HCT116 (cell line): ENCODE measurements at regions not wholly inside any gene's neighbourhood (a gene's known extent, or its start where the extent isn't known, plus 50 kb on each side); places are given as distances from the start of the nearest gene placed in this dataset.

Experiments used
- ATAC-seq: fragments of 200-7000 bp; cut with Tn5 transposase; 2 replicates; pipeline ENCODE4 v1.9.1; 2020; ENCODE audit warnings: mild to moderate bottlenecking, moderate library complexity
- BruUV-seq: library from RNA; stranded (reverse); fragments of 400-500 nt; replicated peaks from 2 replicates; lab custom pipeline; 2021; lab: Mats Ljungman, UMichigan
- CTCF ChIA-PET: fragments of 300-600 bp; sonication (Branson Sonifier 250); formaldehyde crosslinking; loops from one replicate; lab custom pipeline; 2021; ENCODE audit warnings: antibody characterized with exemption; lab: Charles Lee
- POLR2A ChIA-PET: fragments of 300-600, 350-600 bp; sonication (Branson Sonifier 250); formaldehyde crosslinking; loops from one replicate; lab custom pipeline; 2021; ENCODE audit warnings: antibody characterized with exemption; lab: Charles Lee
- RAD21 ChIA-PET, 2 experiments: fragments of 300-600 bp; sonication (Branson Sonifier 250); formaldehyde crosslinking; loops; one replicate each; lab custom pipeline; 2023; ENCODE audit warnings: low total read pairs in 2 of 2; ENCODE audit not compliant: uncharacterized antibody in 2 of 2, unreplicated experiment in 2 of 2, low non-redundant PET in 1 of 2; lab: Charles Lee
- DNase-seq: peaks from one replicate; pipeline ENCODE4 v3.0.0-alpha.2; 2010; ENCODE audit warnings: low read depth, low spot score
- H2AFZ ChIP-seq: fragments of 200-600 bp; shearing (Covaris generic), sonication (generic); 2 replicates; pipeline ENCODE4 v1.6.1; 2017; ENCODE audit warnings: low read depth, mixed run types, mixed read lengths, antibody characterized with exemption, low read length; ENCODE audit not compliant: poor library complexity, severe bottlenecking
- H3K27ac ChIP-seq: 2 replicates; pipeline ENCODE4 v1.5.1; 2012; ENCODE audit warnings: low read depth, low read length
- H3K27me3 ChIP-seq: fragments of 200-600 bp; sonication (generic); 2 replicates; pipeline ENCODE4 v1.6.1; 2016; ENCODE audit warnings: mixed run types, low read length, mixed read lengths; ENCODE audit not compliant: insufficient read depth
- H3K36me3 ChIP-seq, 2 experiments: fragments of 200-500 bp in 1 of 2; fragments of 200-600 bp in 1 of 2; sonication (Bioruptor generic) in 1 of 2; sonication (generic) in 1 of 2; 2 replicates each; pipeline versions ENCODE4 v1.5.1 to v1.6.1; 2014 to 2016; ENCODE audit warnings: low read length in 2 of 2, inconsistent platforms in 1 of 2, mixed read lengths in 1 of 2, mixed run types in 1 of 2; ENCODE audit not compliant: insufficient read depth in 2 of 2, control insufficient read depth in 1 of 2
- H3K4me1 ChIP-seq, 2 experiments: fragments of 200-600 bp in 1 of 2; sonication (generic) in 1 of 2; 2 replicates each; pipeline versions ENCODE4 v1.5.1 to v1.6.1; 2012 to 2017; ENCODE audit warnings: low read length in 2 of 2, inconsistent platforms in 1 of 2, mild to moderate bottlenecking in 1 of 2, mixed read lengths in 1 of 2, mixed run types in 1 of 2, moderate library complexity in 1 of 2; ENCODE audit not compliant: insufficient read depth in 2 of 2, control insufficient read depth in 1 of 2
- H3K4me2 ChIP-seq: fragments of 200-600 bp; sonication (generic); 2 replicates; pipeline ENCODE4 v1.6.1; 2017; ENCODE audit warnings: mixed run types, low read length, mixed read lengths
- H3K4me3 ChIP-seq, 2 experiments: fragments of 200-600 bp in 1 of 2; sonication (generic) in 1 of 2; replicated peaks in 1 of 2; 2 replicates each; pipeline ENCODE4 v1.5.1; 2011 to 2016; ENCODE audit warnings: low read length in 2 of 2, control low read depth in 1 of 2, low read depth in 1 of 2, mild to moderate bottlenecking in 1 of 2, mixed read lengths in 1 of 2, mixed run types in 1 of 2
- H3K79me2 ChIP-seq: fragments of 200-600 bp; sonication (generic); 2 replicates; pipeline ENCODE4 v1.6.1; 2017; ENCODE audit warnings: mild to moderate bottlenecking, mixed run types, low read length, moderate library complexity, mixed read lengths; ENCODE audit not compliant: insufficient read depth
- H3K9ac ChIP-seq: fragments of 200-600 bp; sonication (generic); 2 replicates; pipeline ENCODE4 v1.6.1; 2016; ENCODE audit warnings: low read length, mixed read lengths
- H3K9me2 ChIP-seq: fragments of 200-600 bp; sonication (generic), shearing (Covaris generic); 2 replicates; pipeline ENCODE4 v1.6.1; 2017; ENCODE audit warnings: mixed run types, mild to moderate bottlenecking, moderate library complexity; ENCODE audit not compliant: insufficient read depth
- H3K9me3 ChIP-seq, 2 experiments: fragments of 200-500 bp in 1 of 2; fragments of 200-600 bp in 1 of 2; sonication (Bioruptor generic) in 1 of 2; sonication (generic) in 1 of 2; 2 replicates each; pipeline ENCODE4 v1.6.1; 2014 to 2017; ENCODE audit warnings: low read length in 2 of 2, mixed read lengths in 2 of 2, inconsistent platforms in 1 of 2, low read depth in 1 of 2, mild to moderate bottlenecking in 1 of 2, mixed run types in 1 of 2, moderate library complexity in 1 of 2; ENCODE audit not compliant: control insufficient read depth in 1 of 2, insufficient read depth in 1 of 2
- H4K20me1 ChIP-seq: fragments of 200-600 bp; sonication (generic), shearing (Covaris generic); 2 replicates; pipeline ENCODE4 v1.6.1; 2017; ENCODE audit warnings: mixed run types, mild to moderate bottlenecking, moderate library complexity; ENCODE audit not compliant: insufficient read depth
- CBX3 ChIP-seq: IDR thresholded peaks from 2 replicates; pipeline ENCODE4 v1.6.1; 2012; ENCODE audit warnings: low read depth
- CEBPB ChIP-seq: IDR thresholded peaks from 2 replicates; pipeline ENCODE4 v1.6.1; 2012; ENCODE audit warnings: low read depth
- EGR1 ChIP-seq: IDR thresholded peaks from 2 replicates; pipeline ENCODE4 v1.6.1; 2012; ENCODE audit warnings: low read depth
- ELF1 ChIP-seq: IDR thresholded peaks from 2 replicates; pipeline ENCODE4 v1.6.1; 2012; ENCODE audit warnings: low read depth, borderline replicate concordance
- EZH2 ChIP-seq: fragments of 200-600 bp; sonication (generic); IDR thresholded peaks from 2 replicates; pipeline ENCODE4 v1.6.1; 2017; ENCODE audit warnings: antibody characterized with exemption, mixed run types
- EZH2phosphoT487 ChIP-seq: fragments of 200-600 bp; IDR thresholded peaks from 2 replicates; pipeline ENCODE4 v1.6.1; 2018; ENCODE audit warnings: antibody characterized with exemption, borderline replicate concordance
- FOSL1 ChIP-seq: IDR thresholded peaks from 2 replicates; pipeline ENCODE4 v1.6.1; 2012; ENCODE audit warnings: low read depth
- POLR2A ChIP-seq: IDR thresholded peaks from 2 replicates; pipeline ENCODE4 v1.7.0; 2011; ENCODE audit warnings: borderline replicate concordance; ENCODE audit not compliant: insufficient read depth, insufficient read length; ENCODE audit errors: extremely low read depth
- SIN3A ChIP-seq: IDR thresholded peaks from 2 replicates; pipeline ENCODE4 v1.6.1; 2012; ENCODE audit warnings: low read depth
- SP1 ChIP-seq: IDR thresholded peaks from 2 replicates; pipeline ENCODE4 v1.6.1; 2012; ENCODE audit warnings: low read depth
- SRF ChIP-seq: IDR thresholded peaks from 2 replicates; pipeline ENCODE4 v1.6.1; 2012; ENCODE audit warnings: low read depth
- ZNF274 ChIP-seq: fragments of 200-500 bp; sonication (Bioruptor generic); IDR thresholded peaks from 2 replicates; pipeline ENCODE4 v1.6.1; 2014; ENCODE audit warnings: mild to moderate bottlenecking, low read depth, low read length, inconsistent platforms
- intact Hi-C: fragments of 100-400 bp; cut with micrococcal nuclease; formaldehyde crosslinking; loops from 2 replicates; pipeline ENCODE4 v1.10.0; 2022
- TF ChIP-seq, protein P1 (sequence below): IDR thresholded peaks from 2 replicates; pipeline ENCODE4 v1.6.1; 2011; ENCODE audit warnings: mild to moderate bottlenecking, low read length, moderate library complexity; ENCODE audit not compliant: insufficient replicate concordance; ENCODE audit errors: extremely low read depth
- TF ChIP-seq, protein P2 (sequence below): IDR thresholded peaks from 2 replicates; pipeline ENCODE4 v1.6.1; 2012
- TF ChIP-seq, protein P3 (sequence below): IDR thresholded peaks from 2 replicates; pipeline ENCODE4 v1.6.1; 2012; ENCODE audit warnings: low read depth
- TF ChIP-seq, protein P4 (sequence below): IDR thresholded peaks from 2 replicates; pipeline ENCODE4 v1.6.1; 2012
- TF ChIP-seq, protein P5 (sequence below), 3 experiments: fragments of 200-600 bp in 1 of 3; sonication (generic) in 1 of 3; IDR thresholded peaks in 2 of 3; conservative IDR thresholded peaks in 1 of 3; 2 replicates each; pipeline ENCODE4 v1.5.1; 2012 to 2017; ENCODE audit warnings: low read depth in 2 of 3, low read length in 2 of 3, antibody characterized with exemption in 1 of 3, borderline replicate concordance in 1 of 3, control low read depth in 1 of 3, mild to moderate bottlenecking in 1 of 3, mixed read lengths in 1 of 3, mixed run types in 1 of 3, moderate library complexity in 1 of 3; ENCODE audit not compliant: insufficient read depth in 1 of 3

DNA sequence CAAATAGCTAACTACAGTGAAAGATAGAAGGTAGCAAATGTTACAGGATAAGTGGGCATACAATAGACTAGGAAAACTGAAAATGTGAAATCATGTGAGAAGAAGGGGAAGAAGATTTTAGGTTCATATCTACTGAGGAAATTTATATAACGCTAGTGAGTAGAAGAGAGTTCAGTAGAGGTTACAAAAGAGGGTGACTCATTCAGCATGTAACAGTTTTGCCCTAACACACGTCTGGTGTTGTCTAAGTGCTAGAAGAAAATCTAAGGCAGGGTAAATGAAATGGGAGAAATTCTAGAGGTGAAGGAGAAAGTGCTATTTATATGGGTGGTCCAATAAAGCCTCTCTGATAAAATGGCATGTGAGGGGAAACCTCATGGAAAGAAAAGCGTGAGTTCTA, 731.4 kb upstream of the POT1 start:
- Histone ChIP-seq H3K79me2 (no peaks in the 10 kb centered on the region), H3K4me2 (no peak overlapping the region), H3K27me3 (no peaks in the 10 kb centered on the region), H3K27ac (no peak overlapping the region), H3K4me1 (no peaks in the 10 kb centered on the region), H2AFZ (no peak overlapping the region), H3K9me3 (no peaks in the 10 kb centered on the region), H3K4me3 (no peak overlapping the region), H3K9me2 (no peaks in the 10 kb centered on the region; the same call in 1 of the 2 replicates), H3K9ac (no peak overlapping the region), H4K20me1 (no peaks in the 10 kb centered on the region), H3K36me3 (no peaks in the 10 kb centered on the region)
- DNase-seq (no peak), ATAC-seq (no peak)
- intact Hi-C loops, result no loop called here
- CTCF ChIA-PET, result no interaction called here
- TF ChIP-seq CBX3, result no peak
- TF ChIP-seq ELF1, result no peak
- no peak for TF ChIP-seq SP1
- TF ChIP-seq EZH2, result no peak
- TF ChIP-seq, protein P1, sequence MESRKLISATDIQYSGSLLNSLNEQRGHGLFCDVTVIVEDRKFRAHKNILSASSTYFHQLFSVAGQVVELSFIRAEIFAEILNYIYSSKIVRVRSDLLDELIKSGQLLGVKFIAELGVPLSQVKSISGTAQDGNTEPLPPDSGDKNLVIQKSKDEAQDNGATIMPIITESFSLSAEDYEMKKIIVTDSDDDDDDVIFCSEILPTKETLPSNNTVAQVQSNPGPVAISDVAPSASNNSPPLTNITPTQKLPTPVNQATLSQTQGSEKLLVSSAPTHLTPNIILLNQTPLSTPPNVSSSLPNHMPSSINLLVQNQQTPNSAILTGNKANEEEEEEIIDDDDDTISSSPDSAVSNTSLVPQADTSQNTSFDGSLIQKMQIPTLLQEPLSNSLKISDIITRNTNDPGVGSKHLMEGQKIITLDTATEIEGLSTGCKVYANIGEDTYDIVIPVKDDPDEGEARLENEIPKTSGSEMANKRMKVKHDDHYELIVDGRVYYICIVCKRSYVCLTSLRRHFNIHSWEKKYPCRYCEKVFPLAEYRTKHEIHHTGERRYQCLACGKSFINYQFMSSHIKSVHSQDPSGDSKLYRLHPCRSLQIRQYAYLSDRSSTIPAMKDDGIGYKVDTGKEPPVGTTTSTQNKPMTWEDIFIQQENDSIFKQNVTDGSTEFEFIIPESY, result no peak
- TF ChIP-seq, protein P2, sequence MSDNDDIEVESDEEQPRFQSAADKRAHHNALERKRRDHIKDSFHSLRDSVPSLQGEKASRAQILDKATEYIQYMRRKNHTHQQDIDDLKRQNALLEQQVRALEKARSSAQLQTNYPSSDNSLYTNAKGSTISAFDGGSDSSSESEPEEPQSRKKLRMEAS, result no peak
- TF ChIP-seq EGR1, result no peak
- no peak for TF ChIP-seq FOSL1
- TF ChIP-seq EZH2phosphoT487, result no peak
- TF ChIP-seq, protein P3, sequence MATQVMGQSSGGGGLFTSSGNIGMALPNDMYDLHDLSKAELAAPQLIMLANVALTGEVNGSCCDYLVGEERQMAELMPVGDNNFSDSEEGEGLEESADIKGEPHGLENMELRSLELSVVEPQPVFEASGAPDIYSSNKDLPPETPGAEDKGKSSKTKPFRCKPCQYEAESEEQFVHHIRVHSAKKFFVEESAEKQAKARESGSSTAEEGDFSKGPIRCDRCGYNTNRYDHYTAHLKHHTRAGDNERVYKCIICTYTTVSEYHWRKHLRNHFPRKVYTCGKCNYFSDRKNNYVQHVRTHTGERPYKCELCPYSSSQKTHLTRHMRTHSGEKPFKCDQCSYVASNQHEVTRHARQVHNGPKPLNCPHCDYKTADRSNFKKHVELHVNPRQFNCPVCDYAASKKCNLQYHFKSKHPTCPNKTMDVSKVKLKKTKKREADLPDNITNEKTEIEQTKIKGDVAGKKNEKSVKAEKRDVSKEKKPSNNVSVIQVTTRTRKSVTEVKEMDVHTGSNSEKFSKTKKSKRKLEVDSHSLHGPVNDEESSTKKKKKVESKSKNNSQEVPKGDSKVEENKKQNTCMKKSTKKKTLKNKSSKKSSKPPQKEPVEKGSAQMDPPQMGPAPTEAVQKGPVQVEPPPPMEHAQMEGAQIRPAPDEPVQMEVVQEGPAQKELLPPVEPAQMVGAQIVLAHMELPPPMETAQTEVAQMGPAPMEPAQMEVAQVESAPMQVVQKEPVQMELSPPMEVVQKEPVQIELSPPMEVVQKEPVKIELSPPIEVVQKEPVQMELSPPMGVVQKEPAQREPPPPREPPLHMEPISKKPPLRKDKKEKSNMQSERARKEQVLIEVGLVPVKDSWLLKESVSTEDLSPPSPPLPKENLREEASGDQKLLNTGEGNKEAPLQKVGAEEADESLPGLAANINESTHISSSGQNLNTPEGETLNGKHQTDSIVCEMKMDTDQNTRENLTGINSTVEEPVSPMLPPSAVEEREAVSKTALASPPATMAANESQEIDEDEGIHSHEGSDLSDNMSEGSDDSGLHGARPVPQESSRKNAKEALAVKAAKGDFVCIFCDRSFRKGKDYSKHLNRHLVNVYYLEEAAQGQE, result no peak
- no peak for TF ChIP-seq POLR2A
- TF ChIP-seq, protein P4, sequence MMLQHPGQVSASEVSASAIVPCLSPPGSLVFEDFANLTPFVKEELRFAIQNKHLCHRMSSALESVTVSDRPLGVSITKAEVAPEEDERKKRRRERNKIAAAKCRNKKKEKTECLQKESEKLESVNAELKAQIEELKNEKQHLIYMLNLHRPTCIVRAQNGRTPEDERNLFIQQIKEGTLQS, result no peak
- no peak for TF ChIP-seq ZNF274
- TF ChIP-seq SRF, result no peak
- no peak for TF ChIP-seq SIN3A
- TF ChIP-seq, protein P5, sequence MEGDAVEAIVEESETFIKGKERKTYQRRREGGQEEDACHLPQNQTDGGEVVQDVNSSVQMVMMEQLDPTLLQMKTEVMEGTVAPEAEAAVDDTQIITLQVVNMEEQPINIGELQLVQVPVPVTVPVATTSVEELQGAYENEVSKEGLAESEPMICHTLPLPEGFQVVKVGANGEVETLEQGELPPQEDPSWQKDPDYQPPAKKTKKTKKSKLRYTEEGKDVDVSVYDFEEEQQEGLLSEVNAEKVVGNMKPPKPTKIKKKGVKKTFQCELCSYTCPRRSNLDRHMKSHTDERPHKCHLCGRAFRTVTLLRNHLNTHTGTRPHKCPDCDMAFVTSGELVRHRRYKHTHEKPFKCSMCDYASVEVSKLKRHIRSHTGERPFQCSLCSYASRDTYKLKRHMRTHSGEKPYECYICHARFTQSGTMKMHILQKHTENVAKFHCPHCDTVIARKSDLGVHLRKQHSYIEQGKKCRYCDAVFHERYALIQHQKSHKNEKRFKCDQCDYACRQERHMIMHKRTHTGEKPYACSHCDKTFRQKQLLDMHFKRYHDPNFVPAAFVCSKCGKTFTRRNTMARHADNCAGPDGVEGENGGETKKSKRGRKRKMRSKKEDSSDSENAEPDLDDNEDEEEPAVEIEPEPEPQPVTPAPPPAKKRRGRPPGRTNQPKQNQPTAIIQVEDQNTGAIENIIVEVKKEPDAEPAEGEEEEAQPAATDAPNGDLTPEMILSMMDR (IDR thresholded peaks at IDR 0.05 in 2 of 3, conservative IDR thresholded peaks at IDR 0.05 in 1 of 3; ENCODE audit: borderline replicate concordance in 1 of 3, insufficient read depth in 1 of 3, low read depth in 2 of 3, low read length in 2 of 3), result no peak
- no peak for TF ChIP-seq CEBPB
- no TSS peak for BruUV-seq
- POLR2A ChIA-PET, result no interaction called here
- RAD21 ChIA-PET, result no interaction called here
